NK-92 treated with Interleukin-12 subunit alpha and Interleukin-12 subunit beta, amount 100 ng/mL, for 24 hours (cell line): ENCODE measurements at regions not wholly inside any gene's neighbourhood (a gene's known extent, or its start where the extent isn't known, plus 50 kb on each side); places are given as distances from the start of the nearest gene placed in this dataset.
A peak's percentile ranks its signal among the peaks of the same experiment; 100 is the strongest.
"Not testable (repeated sequence)": the region's sequence is repeated elsewhere in the genome, so short reads cannot be mapped to it uniquely, and the experiment has no call there.

Experiments
- DNase-seq: peaks from one replicate; lab custom pipeline; 2025; lab: John Stamatoyannopoulos, UW

DNA sequence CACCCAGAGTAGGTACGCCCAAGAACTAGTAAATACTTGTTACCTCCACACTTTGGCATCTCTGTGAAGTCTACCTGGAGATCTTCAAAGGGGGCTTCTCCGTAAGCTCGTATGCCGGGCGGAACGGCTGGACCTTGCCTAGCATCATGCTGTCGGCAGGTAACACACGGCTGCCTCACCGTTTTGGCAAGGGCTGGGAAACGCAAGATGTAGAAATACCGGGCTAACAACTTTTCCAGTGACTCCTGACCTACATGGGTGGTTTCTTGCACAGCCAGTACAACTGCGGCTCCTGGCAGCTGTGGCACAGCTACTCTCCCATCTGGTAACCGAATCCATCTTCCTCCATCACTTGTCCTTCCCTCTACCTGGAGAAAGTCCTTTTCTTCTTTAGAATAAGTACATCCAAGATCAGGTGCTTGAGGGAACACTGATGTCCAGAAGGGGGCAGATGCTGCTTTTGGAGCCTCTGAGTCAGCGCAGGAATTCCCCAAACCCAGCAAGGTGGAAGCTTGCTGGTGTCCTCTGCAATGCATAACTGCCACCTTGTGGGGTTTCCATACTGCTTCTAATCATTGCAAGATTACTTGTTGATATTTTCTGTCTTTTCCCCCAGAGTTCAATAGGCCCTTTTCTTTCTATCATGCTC lies 59.7 kb upstream of the FRG2C start:
- peak; percentile 6 for DNase-seq

GRCh38 chr3:75607996-75608395 lies 56.1 kb upstream of the FRG2C start:
- DNase-seq: not testable (repeated sequence)

DNA sequence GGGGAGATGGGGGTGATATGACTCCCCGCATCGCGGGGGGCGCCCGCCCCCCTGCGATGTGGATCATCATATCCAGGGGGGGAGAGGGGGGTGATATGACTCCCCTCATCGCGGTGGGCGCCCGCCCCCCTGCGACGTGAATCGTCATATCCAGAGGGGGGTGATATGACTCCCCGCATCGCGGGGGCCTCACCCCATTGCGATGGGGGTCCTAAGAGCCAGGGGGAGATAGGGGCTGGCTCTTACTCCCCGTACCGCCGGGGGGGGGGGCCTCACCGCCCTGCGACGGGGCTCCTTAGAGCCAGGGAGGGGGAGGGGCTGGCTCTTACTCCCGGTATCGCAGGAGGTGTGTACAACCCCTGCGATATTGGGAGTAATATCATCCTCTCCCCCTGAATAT lies 54.5 kb upstream of the FRG2C start:
- DNase-seq: not testable (repeated sequence)

DNA sequence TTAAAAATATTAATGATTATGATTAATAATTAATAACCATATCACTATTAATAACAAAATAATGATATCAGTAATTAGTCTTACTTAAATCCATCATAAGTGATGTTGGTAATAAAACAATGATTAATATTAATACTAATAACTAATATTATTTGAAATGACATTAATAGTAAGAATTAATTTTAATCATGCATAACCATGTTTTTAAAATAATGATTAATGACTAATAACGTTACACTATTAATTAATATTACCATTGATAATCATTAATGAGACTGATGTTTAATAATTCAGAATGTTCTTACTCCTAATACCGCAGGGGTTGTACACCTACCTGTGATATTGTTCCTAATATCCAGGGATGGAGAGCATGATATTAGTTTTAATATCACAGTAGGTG lies 53.4 kb upstream of the FRG2C start:
- no peak for DNase-seq

GRCh38 chr3:75611724-75612460 lies 52.2 kb upstream of the FRG2C start:
- DNase-seq: not testable (repeated sequence)
